Activated effector memory CD4-positive, alpha-beta T cell treated with anti-CD3 and anti-CD28 coated beads, Interleukin-2, amount 50 U/mL, for 16 hours (primary cell): ENCODE measurements at regions not wholly inside any gene's neighbourhood (a gene's known extent, or its start where the extent isn't known, plus 50 kb on each side); places are given as distances from the start of the nearest gene placed in this dataset.

Source experiments
- DNase-seq: peaks from one replicate; pipeline ENCODE4 v3.0.0-alpha.2; 2020

DNA sequence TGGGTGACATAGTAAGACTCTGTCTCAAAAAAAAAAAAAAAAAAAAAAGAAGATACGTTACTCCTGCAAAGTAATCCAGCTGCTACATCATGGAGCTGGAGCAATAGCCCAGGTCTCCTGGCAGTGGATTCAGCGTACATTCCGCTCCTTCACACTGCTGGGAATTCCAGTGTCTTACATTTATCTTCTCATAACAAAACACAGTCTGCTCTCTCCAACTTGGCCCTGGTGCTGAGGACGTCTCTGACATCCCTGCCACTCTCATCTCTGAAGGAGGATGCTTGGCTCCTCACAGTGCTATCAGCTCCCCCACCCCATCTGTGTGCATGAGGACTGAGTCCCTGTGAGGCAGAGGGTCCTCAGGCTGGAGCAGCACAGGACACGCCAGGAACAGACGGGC lies 529.8 kb downstream of the CD83 start:
- DNase-seq = no peak

DNA sequence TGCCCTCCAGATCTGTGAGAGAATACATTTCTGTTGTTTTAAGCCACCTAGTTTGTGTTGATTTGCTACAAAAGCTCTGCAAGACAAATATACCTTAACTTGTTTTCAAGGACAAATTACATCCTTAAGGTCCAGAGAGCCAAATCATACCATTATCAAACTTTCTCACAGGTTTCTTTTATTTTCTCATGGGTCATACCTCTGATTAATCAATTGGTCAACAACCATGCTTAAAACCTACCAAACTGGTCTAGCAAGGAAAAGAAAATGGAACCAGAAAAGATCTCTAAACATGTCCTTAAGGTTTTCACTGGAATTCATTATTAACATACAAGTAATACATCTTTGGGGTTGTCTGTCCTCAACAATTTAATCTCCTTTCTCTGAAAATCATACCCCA lies 535.0 kb downstream of the CD83 start:
- DNase-seq = no peak

DNA sequence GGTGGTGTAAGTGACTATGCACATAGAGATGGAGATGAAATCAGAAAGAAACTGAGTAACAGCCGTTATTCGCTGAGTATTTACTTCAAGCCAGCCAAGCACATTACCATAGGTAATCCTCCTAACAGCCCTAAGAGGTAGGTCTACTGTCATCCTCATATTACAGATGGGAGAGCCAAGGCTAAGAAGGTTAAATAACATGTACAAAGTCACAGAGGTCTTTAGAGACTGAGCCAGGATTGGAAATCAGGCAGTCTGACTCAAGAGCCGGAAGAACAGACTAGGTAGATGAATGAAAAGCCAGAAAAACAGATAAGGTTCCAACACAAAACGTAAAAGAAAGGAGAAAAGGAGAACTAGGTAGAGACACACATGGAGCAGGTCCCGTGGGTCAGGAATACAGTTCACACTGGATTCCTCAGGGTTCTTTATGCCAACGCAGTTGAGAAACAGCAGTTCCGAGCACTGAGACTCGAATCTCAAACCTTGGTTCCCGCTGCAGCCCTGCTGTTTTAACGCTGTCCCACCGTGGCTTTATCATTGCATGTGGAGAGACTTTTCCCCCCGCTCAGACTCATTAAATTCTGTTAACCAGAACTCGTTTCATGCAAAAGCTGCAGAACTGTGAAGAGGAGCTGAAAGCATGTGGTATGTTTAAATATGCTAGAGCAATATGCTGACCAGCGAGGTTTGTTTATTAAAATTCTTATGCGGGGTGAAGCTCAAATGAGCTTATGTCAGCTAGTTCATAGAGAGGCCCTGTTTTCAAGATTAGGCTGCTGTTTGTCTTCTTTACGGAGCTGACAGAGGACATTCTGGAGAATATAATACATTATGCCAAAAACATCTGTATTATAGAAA lies 537.9 kb downstream of the CD83 start:
- no peak for DNase-seq

DNA sequence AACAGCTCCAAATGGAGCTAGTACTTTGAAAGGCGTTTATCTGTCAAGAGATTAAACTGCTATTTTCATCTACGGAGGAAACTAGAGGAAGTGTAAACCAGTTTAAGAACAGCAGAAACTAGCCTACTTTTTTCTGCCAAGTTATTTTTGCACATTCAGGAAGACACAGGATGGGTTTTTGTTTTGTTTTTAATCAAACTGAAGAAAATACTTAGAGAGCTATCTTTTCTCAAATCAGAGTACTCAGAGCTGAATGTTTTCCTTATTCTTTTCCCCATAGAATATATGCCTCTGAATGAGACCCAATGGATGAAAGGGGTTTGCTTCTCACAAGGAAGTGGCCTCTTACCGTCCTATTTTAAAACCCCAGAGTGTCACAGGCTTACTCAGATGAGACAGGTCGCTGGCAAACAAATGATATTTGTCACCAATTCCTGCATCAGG lies 538.5 kb downstream of the CD83 start:
- DNase-seq = no peak

DNA sequence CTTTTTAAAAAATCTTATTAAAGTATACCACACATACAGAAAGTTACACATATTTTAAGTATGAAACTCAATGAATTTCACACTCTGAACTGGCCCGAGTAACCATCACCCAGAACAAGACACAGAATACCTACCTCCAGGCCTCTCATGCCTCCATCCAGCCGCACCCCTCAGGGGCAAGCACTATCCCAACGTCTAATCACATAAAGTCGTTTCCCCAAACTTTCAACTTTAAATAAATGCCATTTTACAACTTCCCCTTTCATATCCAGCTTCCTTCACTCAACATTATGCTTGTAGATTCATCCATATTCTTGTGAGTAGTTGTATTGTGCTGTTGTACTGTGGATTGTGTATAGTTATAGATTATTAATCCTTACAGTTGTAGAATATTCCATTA lies 539.1 kb downstream of the CD83 start:
- DNase-seq = no peak

DNA sequence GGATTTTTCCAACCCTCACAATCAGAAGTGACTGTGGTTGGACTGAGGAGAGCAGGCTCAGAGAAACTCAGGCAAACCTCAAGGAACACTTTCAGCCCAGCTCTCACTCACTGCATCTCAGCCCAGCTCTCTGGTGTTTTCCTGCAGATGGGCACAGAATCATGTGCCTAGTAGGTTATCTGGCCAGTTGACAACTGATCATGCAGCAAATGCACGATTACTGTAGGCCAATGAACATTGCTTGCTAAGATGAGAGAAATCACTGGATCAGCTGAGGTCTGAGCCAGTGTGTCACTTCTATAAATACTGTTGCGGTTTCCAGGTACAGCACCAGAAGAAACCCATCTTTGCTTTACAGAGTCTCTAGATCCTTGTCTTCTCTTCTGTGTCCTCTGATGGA lies 540.5 kb downstream of the CD83 start:
- no peak for DNase-seq

DNA sequence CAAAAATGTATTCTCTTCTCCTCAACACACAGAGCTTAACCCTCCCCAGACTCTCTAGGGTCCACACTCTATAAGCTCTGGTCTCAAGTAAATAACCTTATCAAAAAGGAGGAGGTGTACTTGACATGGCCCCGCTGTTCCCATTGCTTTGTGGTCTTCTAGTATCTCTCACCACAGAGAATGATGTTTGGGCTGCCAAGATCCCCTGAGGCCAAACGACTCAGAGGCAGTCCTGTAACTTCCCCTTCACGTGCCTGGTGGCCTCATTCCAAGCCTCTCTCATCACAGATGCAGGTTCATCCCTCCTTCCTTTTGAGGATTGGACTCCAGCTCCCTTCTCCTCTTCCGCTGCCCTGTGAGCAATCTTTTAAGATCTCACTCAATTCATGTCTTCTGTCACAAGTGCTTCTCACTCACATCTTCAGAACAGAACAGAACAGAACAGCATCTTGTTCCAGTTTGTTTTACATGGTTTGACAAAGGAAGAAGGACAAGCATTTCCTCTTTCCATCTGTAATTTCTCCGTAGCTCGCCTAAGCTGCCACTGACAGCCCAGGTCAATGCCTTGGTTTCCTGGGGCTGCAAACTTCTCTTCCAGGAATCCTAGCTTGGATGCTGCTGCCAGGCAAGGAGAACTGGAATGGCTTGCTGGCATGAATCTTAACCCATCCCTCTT lies 541.5 kb downstream of the CD83 start:
- DNase-seq = no peak

DNA sequence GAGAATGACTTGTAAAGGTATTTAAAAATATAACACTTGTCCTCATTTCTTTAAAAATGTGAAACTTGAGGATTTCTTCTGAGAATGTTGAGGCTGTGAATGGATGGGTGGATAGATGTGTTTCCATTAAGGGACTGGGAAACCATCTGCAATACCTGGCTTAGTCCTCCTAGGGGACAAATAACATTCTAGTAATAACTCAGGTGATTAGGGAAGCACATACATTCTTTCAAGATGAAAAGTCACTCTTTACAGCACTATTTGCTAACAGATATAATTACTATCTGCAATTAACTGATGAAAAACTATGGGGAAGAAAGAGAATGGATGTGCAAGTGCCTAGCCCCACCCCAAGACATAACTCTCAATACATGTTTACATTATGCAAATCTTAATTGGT lies 542.3 kb downstream of the CD83 start:
- DNase-seq = no peak

DNA sequence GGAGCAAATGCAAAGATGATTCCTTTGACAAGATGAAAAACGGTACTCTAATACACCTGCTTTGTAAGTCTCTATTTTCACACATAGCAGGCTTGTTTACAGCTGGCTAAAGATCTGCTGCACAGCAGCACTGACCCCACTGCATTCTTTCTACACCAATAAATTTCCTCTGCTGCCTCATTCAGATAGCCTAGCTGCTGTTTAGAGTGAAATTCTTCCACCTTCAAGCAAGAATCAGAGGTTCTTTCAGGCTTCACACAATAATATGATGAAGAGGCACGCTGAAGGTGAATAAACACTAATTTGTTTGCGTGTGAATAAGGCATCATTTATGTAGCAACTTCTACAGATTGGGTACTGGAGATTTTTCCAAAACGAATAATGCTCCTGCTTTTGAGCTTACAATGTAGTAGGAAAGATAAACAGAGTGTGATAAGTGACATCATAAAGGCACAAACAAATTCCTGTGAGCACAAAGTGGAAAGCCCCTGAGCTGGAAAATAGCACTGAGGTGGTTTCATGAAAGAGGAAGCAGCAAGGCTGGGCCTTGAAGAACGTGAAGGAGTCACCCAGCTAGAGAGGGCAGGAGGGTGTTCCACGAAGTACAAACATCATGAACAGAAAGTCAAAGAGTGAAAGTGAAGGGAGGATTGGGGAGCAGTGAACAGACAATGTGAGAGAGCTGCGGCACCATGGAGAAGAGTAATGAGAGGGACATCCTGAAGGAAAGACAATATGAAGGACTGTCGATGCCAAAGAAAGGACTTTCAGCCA lies 543.4 kb downstream of the CD83 start:
- DNase-seq = peak; percentile 70

DNA sequence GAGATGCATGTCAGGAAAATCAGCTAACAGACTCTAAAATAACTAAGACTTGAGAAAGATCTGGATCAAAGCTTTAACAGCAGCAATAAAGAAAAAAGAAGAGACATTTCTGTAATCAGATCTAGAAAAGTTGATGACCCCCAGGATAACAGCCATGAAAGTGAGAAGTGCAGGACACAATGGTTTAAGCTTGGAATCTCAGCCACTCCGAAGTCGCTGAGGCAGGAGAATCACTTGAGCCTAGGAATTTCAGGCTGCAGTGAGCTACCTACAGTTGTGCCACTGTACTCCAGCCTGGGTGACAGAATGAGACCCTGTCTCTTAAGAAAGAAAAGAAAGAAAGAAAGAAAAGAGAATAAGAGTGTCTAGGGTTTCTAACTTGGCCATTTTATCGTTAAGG lies 544.1 kb downstream of the CD83 start:
- DNase-seq = no peak

DNA sequence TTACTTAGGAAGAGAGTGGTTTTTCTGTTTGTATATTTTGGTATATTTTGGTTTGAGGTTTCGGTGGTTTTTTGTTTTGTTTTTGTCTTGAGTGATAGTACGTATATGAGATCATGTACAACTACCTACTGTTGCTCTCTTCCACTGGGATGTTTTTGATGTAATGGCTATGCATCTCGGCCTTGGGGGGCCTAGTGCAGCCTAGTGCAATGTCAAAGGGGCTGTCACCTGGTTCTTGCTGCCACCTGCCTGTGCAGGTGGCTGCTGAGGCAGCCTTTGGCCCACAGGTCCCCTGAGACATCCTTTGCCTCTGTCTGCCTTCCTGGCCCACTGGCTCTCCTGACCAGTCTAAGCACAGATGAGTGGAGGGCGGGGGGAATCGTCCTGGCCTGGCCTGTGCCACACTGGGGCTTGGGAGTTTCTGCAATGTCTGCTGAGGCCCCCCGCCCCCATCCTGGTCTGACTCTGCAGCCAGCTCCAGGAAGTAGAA lies 546.6 kb downstream of the CD83 start:
- DNase-seq = no peak

DNA sequence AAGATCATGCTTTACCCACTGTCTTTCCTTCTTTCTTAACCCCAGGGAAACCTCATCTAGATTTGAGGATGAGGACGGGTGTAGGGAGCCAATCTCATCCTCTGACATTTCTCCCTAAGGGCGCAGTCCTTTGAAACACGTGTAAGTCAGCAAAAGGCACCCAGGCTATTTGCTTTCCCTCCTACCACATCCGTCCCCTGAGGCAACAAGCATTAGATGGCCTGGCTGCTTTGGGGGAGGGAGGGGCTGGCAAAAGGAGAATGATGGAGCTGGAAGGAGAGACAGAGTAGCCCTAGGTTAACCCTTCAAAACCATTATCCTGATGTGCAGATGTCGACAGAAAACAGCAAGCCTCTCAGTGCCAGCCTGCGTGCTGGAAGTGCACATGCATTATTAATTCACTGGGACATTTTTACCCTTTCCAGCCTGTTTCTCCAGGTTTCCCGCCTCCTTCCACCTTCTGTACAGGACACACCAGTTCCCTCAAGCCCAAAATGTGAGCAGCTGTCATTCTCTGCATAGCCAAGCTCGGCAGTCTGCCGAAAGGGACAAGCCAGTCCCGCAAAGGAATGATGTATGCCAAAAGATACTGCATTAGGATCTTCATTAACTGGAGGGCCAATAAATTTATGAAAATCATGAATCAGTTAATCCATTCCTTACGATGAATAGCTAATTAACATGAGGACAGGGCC lies 547.2 kb downstream of the CD83 start:
- DNase-seq = no peak

DNA sequence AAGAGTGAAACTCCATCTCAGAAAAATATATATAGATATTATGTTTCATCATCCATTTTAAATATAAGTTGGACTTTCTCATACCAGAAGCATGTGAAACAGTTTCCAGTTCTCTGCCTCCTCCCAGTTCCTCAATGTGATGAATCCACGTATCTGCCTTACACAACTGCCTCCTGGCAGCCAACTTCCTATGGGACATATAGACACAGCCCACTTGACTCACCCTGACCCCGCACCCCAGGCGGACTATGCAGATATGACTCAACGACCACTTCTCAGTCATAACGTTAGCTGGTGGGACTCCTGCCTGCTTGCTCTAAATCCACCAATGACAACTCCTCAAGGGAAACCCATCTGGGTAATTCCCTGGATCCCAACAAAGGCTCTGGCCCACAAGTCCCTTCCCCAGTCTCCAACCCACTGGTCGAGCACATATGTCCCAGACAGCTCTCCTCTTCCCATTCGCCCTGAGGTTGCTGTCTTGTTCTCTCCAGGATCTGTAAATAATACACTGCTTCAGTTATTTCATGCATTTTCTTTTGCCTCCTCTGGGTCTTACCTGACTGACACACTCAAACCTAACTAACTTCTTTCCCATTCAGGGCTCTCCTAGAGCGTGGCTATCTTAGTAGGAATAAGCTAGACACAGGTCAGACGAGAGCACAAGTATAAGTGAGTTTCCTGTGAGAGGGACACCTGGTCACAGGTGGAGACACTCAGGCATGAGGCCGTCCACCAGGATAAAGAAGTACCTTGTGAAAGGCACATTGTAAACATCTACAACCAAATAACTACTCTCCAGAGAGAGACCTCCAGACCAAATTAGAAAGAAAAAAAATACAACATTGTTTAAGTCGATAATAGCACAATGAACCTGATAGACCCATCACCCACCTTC lies 548.5 kb downstream of the CD83 start:
- no peak for DNase-seq

DNA sequence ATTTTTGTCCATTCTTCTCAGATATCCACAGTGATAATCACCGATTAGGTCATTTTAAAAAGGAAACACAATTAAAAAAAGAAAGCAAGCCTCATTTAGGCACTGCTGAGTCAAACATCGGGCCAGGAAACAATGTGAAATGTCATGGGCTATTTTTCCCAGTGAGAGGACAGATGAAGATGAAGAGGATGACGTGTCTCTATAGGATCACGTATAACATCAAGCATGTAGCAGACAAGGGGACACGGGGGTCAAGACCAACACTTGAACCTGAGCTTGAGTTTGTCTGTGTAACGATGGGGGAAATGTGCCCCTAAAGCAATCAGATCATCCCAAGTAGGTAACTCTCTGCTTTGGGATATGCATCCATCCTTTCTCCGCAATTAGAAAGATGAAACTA lies 553.2 kb downstream of the CD83 start:
- no peak for DNase-seq

DNA sequence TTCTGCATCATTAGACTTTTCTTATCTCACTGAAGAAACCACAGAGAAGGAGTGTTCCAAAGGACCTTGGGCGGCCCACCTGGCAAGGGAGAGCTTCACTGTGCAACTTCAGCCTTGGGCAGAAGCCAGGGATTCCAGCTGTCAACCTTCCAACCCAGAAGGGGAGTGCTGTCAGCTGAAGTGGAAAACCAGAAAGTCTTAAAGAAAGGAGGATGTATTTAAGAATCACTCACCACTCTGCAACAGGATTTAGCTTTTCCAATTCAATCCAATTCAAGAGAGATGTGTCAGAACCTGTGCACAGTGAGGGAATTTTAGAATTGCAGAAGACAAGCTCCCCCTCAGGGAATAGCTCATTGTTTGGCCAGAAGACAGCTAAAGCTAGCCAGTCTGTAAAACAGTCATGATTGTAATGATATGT lies 553.7 kb downstream of the CD83 start:
- no peak for DNase-seq

DNA sequence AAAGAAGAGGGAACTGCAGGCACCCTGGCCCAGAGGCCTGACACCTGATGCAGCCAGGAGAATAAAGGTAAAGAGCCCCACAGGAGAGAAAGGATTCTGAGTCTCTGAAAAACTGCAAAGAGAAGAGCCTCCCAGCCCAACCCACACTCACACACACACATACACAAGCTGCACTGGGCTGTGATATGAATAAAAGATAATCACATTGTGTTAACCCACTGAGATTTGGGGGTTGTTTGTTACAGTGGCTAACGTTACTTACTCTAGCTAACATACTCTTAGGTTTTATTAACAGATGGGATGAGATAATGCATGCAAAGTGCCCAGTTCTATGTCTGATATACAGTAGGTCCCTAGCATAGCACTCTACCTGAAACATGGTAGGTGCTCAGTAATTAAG lies 554.4 kb downstream of the CD83 start:
- DNase-seq = no peak

DNA sequence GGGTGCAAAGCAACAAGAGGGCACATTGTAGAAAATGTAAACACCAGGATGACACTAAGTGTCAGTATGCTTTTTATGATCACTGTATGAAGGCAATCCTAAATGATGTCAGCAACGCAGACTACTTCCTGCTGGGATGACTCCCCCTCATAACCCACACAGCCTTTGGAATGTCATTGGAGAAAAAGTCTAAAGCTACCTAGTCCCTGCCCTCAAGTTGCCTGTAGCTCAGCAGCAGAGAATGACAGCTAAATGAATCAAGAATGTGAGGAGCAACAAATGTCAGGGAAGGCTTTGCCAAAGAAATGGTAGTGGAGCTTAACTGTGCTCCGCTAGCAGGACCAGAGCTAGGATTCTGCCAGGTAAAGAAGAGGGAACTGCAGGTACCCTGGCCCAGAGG lies 555.6 kb downstream of the CD83 start:
- no peak for DNase-seq

DNA sequence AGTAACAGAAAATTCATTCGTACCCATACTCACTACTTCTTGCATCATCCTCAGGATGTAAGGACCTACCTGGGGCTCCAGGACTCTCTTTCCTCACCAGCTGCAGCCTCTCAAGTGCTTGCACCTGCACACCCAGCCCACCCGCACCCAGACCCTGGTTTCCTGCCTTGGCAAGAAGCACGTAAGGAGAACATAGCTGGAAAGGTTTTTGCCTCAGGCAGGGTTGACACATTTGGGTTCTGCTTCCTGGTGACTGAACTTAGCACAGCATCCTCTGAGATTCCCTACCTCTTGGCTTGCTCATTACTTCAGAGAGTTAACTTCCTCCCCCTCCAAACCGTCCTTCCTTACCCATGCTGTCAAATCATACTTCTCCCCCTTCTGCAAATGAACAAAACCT lies 556.9 kb downstream of the CD83 start:
- no peak for DNase-seq

DNA sequence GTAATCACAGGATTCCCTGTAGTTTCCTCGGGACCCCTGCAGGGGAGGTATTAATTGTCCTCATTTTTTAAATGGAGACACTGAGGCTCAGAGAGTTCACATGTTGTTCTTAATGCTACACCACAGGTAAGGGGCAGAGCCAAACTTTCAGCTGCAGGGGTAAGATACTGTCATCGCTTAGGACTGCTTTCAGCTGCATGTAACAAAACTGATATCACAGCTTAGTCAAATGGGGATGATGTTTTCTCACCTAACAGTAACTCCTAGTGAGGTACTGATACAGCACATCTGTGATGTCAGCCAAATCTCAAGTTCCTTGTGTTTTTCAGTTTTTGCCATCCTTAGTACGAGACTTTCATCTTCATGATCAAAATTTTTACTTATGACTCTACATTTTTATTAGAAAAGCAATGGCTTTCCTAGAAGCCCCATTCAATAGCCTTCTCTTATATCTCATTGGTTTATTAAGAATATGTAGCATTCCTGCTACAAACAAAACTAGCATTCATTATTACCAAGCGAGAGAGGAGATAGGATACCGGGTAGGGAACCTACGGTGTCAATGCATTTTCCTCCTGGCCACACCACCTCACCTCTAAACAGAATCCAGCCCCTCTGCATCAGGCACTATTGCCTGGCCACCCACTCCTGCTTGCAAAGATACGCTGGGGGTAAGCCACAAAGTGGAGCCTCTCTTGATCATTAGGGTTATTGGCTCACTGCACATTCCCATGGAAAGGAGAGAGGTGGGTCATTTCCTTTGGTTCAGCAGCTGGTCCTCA lies 557.5 kb downstream of the CD83 start:
- no peak for DNase-seq

DNA sequence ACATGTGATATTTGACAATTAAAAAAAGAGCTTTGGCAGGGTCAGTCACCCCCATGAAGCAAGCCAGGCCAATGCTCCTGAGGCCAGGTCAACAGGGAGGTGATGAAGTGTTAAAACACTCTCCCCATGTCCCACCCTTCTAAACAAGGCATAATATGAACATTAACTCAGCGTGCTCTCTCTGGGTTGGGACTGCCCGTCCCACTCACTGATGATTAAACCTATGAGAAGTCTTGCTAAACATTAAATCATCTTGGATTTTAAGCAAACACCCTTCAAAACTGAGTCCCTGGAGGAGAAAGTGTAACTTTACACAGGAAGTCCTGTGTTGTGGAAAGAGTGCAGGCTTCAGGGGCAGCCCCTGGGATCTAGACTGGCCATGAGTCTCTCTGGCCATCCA lies 558.5 kb downstream of the CD83 start:
- DNase-seq = no peak
